Pons (tissue), 1 donor: ENCODE measurements at regions not wholly inside any gene's neighbourhood (a gene's known extent, or its start where the extent isn't known, plus 50 kb on each side); places are given as distances from the start of the nearest gene placed in this dataset.
"Not testable (repeated sequence)": the region's sequence is repeated elsewhere in the genome, so short reads cannot be mapped to it uniquely, and the experiment has no call there.

ENCODE experiments used
- DNase-seq: peaks from one replicate; pipeline ENCODE4 v3.0.0-alpha.2; 2016; ENCODE audit warnings: low spot score

GRCh38 chr1:157368941-157369340, 183.4 kb downstream of the FCRL5 start:
- not testable (repeated sequence) for DNase-seq

GRCh38 chr1:157368363-157368762, 184.0 kb downstream of the FCRL5 start:
- DNase-seq = no peak

- DNase-seq = no peak
These were observed 184.4 kb downstream of the FCRL5 start for GRCh38 chr1:157367870-157368269.

GRCh38 chr1:157367091-157367739, 185.1 kb downstream of the FCRL5 start:
- no peak for DNase-seq

- DNase-seq = no peak
These were observed 187.7 kb downstream of the FCRL5 start for GRCh38 chr1:157364612-157365011.

- peak; percentile 19 for DNase-seq
These were observed 188.6 kb downstream of the FCRL5 start for GRCh38 chr1:157363660-157364140.

- no peak for DNase-seq
These were observed 192.3 kb downstream of the FCRL5 start for GRCh38 chr1:157360023-157360390.

GRCh38 chr1:157359314-157360022, 192.8 kb downstream of the FCRL5 start:
- no peak for DNase-seq

GRCh38 chr1:157357111-157357510, 195.2 kb downstream of the FCRL5 start:
- no peak for DNase-seq

- no peak for DNase-seq
These were observed 195.7 kb downstream of the FCRL5 start for GRCh38 chr1:157356601-157357000.

GRCh38 chr1:157353546-157353945, 198.8 kb downstream of the FCRL5 start:
- DNase-seq = no peak

- no peak for DNase-seq
These were observed 199.4 kb downstream of the FCRL5 start for GRCh38 chr1:157352817-157353408.

- no peak for DNase-seq
These were observed 200.1 kb downstream of the FCRL5 start for GRCh38 chr1:157352216-157352615.

- not testable (repeated sequence) for DNase-seq
These were observed 200.5 kb downstream of the FCRL5 start for GRCh38 chr1:157351800-157352199.

GRCh38 chr1:157348538-157349480, 203.5 kb downstream of the FCRL5 start:
- DNase-seq = no peak

GRCh38 chr1:157347506-157347905, 204.8 kb downstream of the FCRL5 start:
- DNase-seq = no peak

GRCh38 chr1:157337785-157338184, 199.6 kb upstream of the ETV3 start:
- DNase-seq = not testable (repeated sequence)

- no peak for DNase-seq
These were observed 196.9 kb upstream of the ETV3 start for GRCh38 chr1:157335056-157335455.

- no peak for DNase-seq
These were observed 195.8 kb upstream of the ETV3 start for GRCh38 chr1:157334041-157334440.

- not testable (repeated sequence) for DNase-seq
These were observed 192.0 kb upstream of the ETV3 start for GRCh38 chr1:157330177-157330576.

GRCh38 chr1:157328120-157328519, 189.9 kb upstream of the ETV3 start:
- DNase-seq = not testable (repeated sequence)
